ENCODE measurements at regions not wholly inside any gene's neighbourhood (a gene's known extent, or its start where the extent isn't known, plus 50 kb on each side); places are given as distances from the start of the nearest gene placed in this dataset.

- no peaks in the 10 kb centered on the region for H3K27me3 ChIP-seq
- H3K4me3 ChIP-seq: no peak overlapping the region
- no peaks in the 10 kb centered on the region for H3K9me3 ChIP-seq
- peak; percentile 5 for DNase-seq
- H3K9ac ChIP-seq (ENCODE audit: low read depth in 2 of 2, low read length in 2 of 2): no peak overlapping the region
- no peaks in the 10 kb centered on the region for H3K4me1 ChIP-seq
- no peak overlapping the region for H3K27ac ChIP-seq
- intact Hi-C loops (cut with DNase I): no loop called here
- TF ChIP-seq CTCF (IDR thresholded peaks at IDR 0.05): no peak
- no peaks in the 10 kb centered on the region for H3K36me3 ChIP-seq
Measured at GRCh38 chr2:236932831-236933361, 152.8 kb upstream of the COPS8 start.

GRCh38 chr2:236934166-236934565 is 151.5 kb upstream of the COPS8 start:
- DNase-seq: peak; percentile 8
- H3K4me3 ChIP-seq: no peak overlapping the region
- no peaks in the 10 kb centered on the region for H3K36me3 ChIP-seq
- no peaks in the 10 kb centered on the region for H3K27me3 ChIP-seq
- H3K27ac ChIP-seq: no peak overlapping the region
- intact Hi-C loops (cut with DNase I): no loop called here
- H3K9me3 ChIP-seq: no peaks in the 10 kb centered on the region
- no peaks in the 10 kb centered on the region for H3K4me1 ChIP-seq
- TF ChIP-seq CTCF (IDR thresholded peaks at IDR 0.05): no peak
- H3K9ac ChIP-seq (ENCODE audit: low read depth in 2 of 2, low read length in 2 of 2): no peak overlapping the region

GRCh38 chr2:236934656-236935055 is 151.0 kb upstream of the COPS8 start:
- H3K9ac ChIP-seq (ENCODE audit: low read depth in 2 of 2, low read length in 2 of 2): no peak overlapping the region
- H3K4me3 ChIP-seq: no peak overlapping the region
- TF ChIP-seq CTCF (IDR thresholded peaks at IDR 0.05): no peak
- peak; percentile 9 for DNase-seq
- intact Hi-C loops (cut with DNase I): no loop called here
- no peaks in the 10 kb centered on the region for H3K36me3 ChIP-seq
- H3K9me3 ChIP-seq: no peaks in the 10 kb centered on the region
- H3K4me1 ChIP-seq: no peaks in the 10 kb centered on the region
- no peaks in the 10 kb centered on the region for H3K27me3 ChIP-seq
- no peak overlapping the region for H3K27ac ChIP-seq

- Histone ChIP-seq H3K4me1 (no peaks in the 10 kb centered on the region), H3K27me3 (no peaks in the 10 kb centered on the region), H3K36me3 (no peaks in the 10 kb centered on the region), H3K27ac (no peak overlapping the region), H3K9me3 (no peaks in the 10 kb centered on the region), H3K9ac (ENCODE audit: low read depth in 2 of 2, low read length in 2 of 2) (no peak overlapping the region), H3K4me3 (no peak overlapping the region)
- TF ChIP-seq CTCF (IDR thresholded peaks at IDR 0.05): no peak
- intact Hi-C loops (cut with DNase I): no loop called here
- DNase-seq: peak; percentile 14
Measured at GRCh38 chr2:236935083-236935482, 150.6 kb upstream of the COPS8 start.

- no peak overlapping the region for H3K9ac ChIP-seq (ENCODE audit: low read depth in 2 of 2, low read length in 2 of 2)
- H3K9me3 ChIP-seq: no peaks in the 10 kb centered on the region
- peak; percentile 11 for DNase-seq
- no peaks in the 10 kb centered on the region for H3K27me3 ChIP-seq
- TF ChIP-seq CTCF (IDR thresholded peaks at IDR 0.05): no peak
- no peak overlapping the region for H3K27ac ChIP-seq
- intact Hi-C loops (cut with DNase I): no loop called here
- H3K36me3 ChIP-seq: no peaks in the 10 kb centered on the region
- H3K4me3 ChIP-seq: no peak overlapping the region
- H3K4me1 ChIP-seq: no peaks in the 10 kb centered on the region
Measured at GRCh38 chr2:236935631-236936445, 149.9 kb upstream of the COPS8 start.
